ENCODE measurements at regions not wholly inside any gene's neighbourhood (a gene's known extent, or its start where the extent isn't known, plus 50 kb on each side); places are given as distances from the start of the nearest gene placed in this dataset.
"Not testable (repeated sequence)": the region's sequence is repeated elsewhere in the genome, so short reads cannot be mapped to it uniquely, and the experiment has no call there.

DNA sequence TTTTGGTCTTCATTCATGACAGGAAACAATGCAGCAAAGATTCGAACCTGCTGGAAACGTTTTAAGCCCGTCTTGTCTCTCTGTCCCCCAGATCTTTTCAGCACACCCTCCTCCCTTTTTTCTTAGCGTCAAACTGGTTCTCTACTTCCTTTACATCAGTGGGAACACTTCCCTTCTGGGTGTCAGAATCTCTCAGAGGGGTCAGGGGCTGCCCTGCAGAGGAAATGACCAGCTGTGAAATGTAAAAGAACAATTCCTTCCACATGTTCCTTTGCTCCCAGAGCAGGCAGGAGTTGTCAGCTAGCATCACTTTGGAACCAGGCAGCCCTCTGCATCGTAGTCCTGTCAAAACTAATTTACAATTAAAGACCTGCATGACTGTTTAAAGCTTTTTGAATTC is 619.0 kb downstream of the TFAP2A start:
- no peak for DNase-seq

DNA sequence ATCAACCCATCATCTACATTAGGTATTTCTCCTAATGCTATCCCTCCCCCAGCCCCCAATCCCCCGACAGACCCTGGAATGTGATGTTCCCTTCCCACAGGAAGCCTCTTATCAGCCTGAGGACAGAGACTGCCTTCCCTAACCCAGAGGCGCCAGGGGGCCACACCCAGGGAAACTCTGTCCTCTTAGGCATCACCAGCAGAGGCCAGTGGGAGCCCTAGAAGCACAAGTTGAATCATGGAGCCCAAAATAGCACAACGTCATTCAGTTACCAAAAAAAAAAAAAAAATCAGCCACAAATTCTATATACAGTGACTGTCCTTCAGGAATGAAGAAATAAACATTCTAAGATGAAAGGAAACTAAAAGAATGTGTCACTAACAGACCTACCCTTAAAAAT is 625.7 kb downstream of the TFAP2A start:
- no peak for DNase-seq

DNA sequence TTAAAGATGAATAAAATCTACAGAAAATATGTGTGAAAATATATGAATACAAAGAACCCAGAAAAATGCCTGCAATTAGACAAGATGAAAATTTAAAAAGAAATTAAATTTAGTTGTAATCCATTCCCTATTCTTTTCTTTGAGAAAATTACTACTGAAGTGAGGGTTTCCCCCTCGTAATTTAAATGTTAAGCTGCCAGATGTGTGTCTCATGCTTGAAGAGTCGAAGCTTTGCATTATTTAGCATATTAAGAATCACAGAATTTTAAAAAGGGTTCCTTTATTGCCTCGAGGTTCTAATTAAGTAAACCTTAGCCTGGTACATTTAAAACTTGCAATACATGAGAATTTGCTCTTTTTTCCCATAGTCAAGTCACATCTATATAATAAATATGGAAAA is 630.1 kb downstream of the TFAP2A start:
- no peak for DNase-seq

DNA sequence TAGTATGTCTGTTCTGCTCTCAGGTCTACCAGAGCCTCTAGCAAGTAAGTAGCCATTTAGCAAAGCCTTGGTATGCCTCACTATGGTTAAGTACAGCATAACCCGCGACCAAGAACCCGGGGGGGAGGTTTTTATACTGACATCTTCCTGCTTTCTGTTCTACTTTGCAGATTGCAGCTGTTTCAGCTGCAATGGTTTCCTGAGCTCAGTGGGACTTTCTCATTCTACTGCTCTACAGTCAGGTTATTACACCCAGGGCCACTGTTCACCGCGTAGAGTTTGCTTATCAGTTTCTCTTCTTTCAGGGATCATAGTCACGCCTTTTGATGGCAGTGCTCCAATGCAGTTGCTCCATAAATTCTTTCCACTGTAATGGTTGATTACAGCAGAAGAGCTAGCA is 631.3 kb downstream of the TFAP2A start:
- no peak for DNase-seq

DNA sequence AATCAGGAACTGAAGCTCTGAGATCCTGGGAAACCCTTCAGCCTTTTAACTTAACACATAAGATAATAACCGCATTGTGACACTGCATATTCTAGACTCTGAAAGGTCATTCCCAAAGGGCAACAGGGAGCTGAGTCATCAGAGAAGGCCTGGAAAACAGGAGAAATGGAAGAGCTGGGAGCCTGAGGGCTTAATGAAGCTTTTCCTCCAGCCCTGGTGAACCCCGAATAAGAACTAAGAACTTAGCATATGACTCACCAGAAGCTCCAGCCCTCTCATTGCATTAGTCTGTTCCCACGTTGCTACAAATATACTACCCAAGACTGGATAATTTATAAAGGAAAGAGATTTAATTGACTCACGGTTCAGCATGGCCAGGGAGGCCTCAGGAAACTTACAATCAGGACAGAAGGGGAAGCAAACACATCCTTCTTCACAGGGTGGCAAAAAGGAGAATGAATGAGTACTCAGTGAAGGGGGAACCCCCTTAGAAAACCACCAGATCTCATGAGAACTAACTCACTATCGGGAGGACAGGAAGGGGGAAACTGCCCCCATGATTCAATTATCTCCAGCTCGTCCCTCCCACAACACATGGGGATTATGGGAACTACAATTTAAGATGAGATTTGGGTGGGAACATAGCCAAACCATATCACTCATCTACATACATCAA is 648.5 kb downstream of the TFAP2A start:
- DNase-seq, result no peak

DNA sequence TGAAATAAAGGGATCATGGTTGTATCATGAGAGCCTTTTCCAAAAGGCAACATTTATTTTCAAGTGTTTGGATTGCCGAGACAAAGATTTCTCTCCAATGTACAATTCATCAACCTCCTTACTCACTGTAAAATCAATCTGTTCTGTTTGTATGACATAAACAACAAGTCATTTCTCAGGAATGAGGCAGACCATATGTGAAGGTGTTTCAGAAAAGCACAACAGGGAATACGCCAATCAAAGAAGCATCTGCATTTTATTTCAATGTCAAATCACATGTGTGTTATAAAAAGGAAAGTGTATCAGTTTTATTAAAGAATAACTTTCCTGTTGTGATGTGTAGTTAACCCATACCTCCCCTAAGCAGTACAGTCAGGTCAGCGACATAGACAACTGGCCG is 653.7 kb downstream of the TFAP2A start:
- DNase-seq, result no peak

DNA sequence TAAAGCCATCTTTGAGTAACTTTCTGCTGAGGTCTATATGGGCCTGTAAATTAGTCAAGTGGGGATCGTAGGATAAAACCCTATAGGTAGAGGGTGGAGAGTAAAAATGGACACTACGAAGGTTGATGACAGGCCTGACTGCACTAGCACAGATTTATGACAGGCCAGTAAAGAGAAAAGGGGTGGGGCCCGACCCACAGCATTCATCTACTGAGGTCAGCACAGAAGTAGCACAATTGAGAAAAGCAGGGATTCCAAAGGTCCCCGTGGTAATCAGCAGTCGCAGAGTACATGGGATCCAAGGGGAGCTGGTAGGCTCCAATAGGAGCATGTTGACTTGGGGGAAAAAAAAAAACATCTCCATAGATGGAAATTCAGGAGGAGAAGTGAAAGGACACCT is 660.4 kb downstream of the TFAP2A start:
- DNase-seq, result no peak

DNA sequence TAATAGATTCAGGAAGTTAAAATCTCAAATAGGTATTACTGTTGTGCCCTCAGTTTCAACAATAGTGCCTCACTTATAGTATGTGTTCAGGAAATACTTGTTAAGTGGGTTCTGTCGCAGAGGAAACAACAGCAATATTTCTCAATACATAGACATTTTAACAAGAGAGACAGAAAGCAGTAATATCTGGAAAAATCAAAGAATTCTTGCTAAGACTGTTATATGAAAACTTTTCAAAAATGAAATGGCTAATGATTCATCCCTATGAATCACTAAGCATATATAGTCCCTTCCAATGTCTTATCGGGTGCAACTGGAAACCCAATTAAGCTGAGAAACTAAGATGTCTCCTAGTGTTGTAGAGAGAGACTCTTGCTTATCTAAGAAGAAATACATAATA is 668.9 kb downstream of the TFAP2A start:
- no peak for DNase-seq

DNA sequence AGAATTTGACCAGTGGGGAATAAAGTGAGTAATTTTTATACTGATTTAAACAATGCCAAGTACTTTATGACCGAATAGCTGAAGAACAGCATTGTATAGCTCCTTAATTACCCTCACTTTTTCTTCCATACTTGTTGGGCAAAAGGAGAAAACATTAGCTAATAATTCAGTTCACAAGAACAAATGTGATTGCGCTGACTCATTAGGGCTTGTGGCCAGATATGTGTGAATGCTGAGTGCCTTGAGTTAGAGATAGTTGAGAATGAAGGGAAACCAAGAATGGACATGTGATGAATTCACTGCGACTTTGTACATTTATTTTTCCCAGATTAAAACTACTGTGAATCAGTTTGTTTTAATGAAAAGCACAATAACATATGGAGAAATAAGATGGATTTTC is 669.4 kb downstream of the TFAP2A start:
- DNase-seq, result no peak

DNA sequence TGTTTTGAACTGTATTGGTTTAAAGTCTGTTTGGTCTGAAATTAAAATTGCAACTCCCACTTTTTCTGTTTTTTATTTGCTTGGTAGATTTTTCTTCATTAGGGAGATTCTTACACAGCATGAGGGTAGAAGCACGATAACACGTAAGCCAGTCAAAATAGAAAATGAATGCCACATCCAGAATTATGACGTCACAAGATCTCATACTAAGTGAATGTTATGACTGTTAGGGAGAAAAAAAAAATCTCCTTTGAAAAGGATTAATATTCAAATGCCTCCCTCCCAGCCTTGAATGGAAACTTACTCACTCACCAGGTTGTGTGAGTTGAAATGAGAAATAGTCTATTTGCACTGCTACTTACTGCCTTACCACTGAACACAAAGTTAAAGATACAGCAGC is 670.8 kb downstream of the TFAP2A start:
- DNase-seq, result no peak

DNA sequence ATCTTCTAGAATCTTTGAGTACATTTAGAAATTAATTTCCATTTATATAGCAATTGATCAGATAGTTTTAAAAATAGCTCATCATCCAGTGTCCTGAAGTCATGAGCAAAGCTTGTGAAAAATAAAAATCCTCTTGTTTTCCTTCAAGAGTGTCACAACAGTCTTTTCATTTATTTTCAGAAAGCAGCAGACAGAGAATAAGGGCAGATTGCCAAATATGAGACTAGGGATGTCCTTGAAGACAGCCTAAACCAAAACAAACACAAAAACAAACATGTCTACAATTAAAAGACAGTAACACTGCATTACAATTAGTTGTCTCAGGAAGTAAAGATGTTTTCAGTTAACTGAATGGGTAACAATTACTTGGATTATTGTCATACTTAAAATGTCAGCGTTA is 682.8 kb downstream of the TFAP2A start:
- DNase-seq, result no peak

DNA sequence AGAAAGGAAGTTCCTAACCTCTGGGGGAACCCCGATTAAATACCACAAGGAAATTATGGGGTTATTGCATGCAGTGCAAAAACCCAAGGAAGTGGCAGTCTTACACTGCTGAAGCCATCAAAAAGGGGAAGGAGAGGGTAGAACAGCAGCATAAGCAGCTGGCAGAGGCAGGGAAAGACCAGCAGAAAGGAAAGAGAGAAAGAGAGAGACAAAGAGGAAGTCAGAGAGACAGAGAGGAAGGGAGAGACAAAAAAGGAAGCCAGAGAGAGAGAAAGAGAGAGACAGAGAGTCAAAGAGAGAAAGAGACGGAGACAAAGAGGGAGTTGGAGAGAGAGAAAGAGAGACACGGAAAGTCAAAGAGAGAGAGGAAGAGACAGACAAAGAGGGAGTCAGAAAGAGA is 689.1 kb downstream of the TFAP2A start:
- DNase-seq, result not testable (repeated sequence)

DNA sequence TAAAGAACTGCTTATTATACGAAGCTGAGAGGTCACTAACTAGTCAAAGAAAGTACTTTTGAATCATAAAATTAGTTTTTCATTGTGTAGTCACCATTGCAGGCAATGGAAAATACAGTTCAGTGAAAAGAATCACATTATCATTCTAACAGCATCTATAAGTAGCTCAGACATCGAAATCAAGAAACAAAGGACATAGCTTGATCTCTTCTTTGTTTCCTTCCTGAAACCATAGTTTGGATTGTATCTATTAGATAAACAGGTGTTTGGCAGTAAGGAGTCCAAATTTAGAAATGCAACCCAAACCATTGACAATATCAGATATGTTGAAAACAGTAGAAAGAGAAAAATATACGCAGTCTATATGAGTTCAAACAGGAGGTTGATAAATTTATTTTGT is 697.3 kb downstream of the TFAP2A start:
- no peak for DNase-seq

DNA sequence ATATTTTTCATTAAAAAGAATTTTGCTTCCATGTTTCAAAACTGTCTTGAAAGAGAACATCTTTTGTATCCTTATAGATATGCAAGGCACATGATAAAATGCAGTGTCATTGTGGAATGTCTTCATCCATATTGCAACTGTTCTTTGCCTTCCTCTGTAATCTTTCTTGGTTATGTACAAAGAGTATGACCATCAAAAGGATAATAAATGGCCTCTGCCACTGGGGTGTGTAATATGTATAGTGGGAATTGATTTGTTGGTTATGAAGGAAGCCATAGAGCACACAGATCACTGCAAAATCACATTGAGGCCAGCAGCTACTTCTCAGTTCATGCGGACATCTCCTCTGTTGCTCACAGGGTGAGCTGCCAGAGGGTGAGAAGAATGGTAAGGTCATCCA is 703.5 kb downstream of the TFAP2A start:
- DNase-seq, result no peak

DNA sequence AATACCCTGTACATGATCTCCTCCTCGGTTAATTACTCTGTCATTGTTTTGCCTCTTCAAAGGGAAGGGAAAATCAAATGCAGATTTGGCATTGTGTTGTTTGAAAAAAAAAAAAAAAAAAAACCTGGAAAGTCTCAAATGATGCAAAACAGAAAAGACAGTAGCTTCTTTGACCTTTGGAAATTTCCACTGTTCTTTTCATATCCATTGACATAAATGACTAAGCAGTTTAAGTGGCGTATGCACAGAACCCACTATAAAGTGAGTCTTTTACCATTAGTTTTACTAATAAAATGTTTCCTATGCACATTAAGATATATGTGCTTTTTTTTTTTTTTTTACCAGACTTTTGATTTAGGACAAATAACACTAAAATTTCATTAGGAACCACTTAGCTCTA is 704.3 kb downstream of the TFAP2A start:
- DNase-seq, result no peak

DNA sequence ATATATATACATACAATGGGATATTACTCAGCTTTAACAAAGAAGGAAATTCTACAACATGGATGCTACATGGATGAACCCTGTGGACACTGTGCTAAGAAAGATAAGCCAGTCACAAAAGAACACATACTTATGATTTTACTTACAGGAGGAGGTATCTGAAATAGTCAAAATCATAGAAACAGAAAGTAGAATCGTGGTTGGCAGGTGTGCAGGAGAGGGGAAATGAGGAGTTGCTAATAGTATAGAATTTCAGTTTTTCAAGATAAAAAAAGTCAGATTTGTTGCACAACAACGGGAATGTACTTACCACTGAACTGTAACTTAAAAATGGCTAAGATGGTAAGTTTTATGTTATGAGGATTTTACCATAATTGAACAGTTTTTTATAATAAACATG is 706.3 kb downstream of the TFAP2A start:
- no peak for DNase-seq

DNA sequence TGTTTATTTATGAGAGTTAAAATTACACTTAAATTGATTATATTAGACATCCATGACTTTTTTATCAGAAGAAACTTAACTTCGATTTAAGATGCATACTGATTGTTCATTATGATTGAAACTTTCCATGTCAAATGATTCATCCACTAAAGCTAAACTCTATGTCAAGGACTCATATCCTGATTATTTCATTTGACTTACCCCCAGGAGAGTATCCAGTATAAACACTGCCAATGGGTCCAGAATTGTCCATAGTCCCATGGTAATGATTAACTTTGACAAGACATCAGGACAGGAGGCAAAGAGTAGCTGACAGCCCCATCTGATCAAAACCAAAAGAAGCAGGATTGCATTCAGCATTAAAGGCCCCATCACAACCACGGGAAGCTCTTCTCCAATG is 709.9 kb downstream of the TFAP2A start:
- no peak for DNase-seq

DNA sequence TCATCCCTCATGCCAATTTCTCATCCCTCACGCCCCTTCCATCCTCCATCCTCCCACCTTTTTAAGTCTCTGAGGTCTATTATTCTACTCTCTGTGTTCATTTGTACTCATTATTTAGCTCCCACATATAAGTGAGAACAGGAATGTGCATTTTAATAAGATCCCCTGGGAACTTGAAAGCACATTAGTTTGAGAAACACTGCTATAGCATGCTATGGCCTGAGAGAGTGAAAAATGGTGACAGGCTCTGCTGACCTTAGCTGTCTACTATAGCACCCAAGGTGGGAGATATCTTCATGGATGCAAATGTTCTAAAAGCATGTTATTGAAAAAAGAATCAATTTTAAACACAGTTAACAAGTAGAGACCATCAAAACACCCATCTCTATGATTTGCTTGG is 712.0 kb downstream of the TFAP2A start:
- DNase-seq, result no peak

DNA sequence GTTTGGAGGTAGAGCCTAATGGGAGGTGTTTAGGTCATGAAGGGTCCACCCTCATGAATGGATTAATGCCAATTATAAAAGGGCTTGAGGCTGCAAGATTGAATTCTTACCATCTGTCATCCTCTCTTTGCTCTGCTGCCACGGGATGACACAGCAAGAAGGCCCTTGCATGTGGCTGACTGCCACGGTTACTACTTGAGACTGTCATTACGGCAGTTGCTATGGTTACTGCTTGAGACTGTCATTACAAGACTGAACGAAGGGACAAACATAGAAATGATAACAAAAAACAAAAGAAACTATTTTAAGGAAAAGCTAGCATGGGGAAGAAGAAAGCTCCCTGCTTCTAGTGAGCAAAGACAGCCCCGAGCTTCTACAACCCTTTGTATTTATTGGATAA is 715.0 kb downstream of the TFAP2A start:
- no peak for DNase-seq

DNA sequence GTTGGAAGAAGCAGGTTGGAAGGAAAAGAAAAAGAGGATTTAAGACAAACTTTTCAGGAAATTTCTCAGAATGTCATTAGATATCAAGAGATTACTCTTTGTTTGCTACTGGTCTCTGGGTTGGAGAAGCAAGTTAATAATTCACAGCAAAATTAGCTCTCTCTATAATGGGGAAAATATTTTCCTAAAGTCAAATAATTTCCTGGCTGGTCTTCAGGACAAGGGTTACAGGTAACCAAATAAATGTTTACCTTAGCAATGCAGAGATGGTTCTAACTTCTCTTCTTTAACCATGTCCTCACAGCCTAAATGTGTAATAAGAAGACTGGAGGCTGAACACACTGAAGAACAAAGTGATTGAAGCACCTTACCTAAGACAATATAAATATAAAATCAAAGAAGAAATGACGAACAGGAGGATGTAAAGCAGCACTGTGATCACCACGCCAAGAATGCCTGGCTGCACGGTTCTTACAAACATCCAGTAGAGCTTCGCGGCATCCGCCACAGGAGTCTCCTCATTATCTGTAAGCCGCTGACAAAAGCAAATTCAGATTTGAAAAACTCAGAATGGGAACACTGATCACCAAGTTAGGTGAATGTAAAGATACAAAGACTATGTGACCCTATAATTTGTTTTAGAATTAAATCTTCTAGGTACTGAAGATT is 717.5 kb downstream of the TFAP2A start:
- no peak for DNase-seq

DNA sequence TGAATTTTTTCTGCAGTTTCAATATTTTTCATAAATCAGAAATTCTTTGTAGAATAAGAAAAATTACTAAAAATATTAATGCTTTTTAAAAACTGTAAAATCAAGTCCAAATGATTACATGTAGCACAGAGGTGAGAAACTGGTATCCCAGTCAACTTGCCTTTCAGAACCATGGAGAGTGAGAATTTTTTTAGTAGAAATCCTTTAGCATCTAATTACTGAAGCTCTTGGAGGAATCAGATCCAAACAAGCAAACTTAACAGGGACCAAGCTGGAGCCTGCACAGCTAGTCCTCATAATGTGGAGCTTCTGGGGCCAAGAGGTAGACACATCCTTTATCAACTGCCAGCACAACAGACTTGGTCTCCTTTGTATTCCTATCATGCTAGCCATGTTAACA is 724.5 kb downstream of the TFAP2A start:
- no peak for DNase-seq

DNA sequence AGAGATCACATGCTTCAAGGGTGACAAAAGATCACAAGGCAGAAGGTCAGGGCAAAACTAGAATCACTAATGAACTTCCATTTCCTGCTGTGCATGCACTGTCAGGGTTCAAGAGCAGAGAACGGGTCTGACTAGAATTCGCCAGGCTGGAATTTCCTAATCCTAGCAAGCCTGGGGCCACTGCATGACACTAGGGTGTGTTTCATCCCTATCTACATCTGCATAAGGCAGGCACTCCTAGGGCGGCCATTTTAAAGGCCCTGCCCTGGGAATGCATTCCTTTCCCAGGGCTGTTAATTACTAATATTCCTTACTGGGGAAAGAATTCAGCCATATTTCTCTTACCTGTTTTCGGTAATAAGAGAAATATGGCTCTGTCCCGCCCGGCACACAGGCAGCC is 734.1 kb downstream of the TFAP2A start:
- not testable (repeated sequence) for DNase-seq

DNA sequence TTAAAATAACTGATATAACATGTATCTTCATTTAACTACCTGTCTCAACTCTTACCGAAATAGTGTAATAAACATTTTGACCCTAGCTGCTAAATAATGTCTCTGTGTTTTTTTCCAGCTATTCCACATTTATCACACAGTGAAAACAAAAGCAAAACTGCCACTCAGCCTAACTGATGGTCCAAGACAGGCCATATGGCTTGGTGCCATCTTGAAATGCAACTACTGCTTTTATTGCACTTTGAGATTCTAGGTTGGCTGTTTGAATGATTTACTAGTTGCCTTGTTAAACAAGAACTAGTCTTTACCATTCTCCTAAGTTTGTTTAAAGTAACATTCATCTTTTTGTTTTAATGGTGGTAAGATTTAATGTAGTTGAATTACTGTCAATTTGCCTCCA is 739.8 kb downstream of the TFAP2A start:
- no peak for DNase-seq

DNA sequence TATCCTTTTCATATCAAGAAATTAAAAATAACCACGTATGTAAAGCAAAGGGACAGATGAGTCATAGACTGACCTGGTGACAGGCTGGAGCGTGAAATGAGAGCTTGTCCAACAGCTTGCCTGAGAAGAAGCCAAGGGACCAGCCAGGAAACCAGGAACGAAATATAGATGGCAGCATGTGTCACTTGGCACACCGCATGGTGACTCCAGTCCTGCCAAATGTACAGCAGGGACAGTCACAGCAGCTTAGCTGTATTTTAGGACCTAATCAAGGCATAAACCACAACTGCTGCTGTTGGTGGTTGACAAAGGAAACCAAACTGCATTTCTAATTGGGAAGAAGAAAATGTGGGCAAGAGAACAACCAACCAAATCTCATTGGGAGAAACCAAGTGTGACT is 755.0 kb downstream of the TFAP2A start:
- no peak for DNase-seq

DNA sequence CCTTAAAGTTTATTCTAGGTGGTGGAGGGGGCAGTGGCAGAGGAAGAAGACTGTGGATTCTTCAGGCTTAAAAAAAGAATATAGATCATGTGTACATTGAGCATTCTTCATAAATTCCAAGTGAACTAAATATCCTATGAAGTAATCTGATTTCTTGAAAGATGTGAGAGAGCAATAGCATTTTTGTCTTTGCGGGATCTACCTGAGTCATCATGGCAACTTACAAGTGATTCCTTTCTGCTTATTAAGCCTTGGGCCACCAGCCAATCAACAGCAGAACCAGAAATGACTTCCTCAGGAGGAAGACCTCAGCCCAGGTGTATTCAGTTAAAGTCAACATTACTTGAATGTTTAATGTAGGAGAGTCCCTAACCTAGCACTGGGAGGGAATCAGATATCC is 756.9 kb downstream of the TFAP2A start:
- DNase-seq, result no peak
